ENCODE measurements at regions not wholly inside any gene's neighbourhood (a gene's known extent, or its start where the extent isn't known, plus 50 kb on each side); places are given as distances from the start of the nearest gene placed in this dataset.

GRCh38 chr2:236782938-236783337 lies 213.3 kb downstream of the ACKR3 start:
- no peak overlapping the region for H3K4me3 ChIP-seq
- 0% methylated on average over 5 of the region's 5 CpGs for WGBS (ENCODE audit: insufficient coverage, low coverage, missing lambda C conversion rate)
- in situ Hi-C loops (cut with MboI) (no loop called here), intact Hi-C loops (cut with micrococcal nuclease) (no loop called here)
- no peaks in the 10 kb centered on the region for H4K20me1 ChIP-seq (replicated peaks; ENCODE audit: control insufficient read depth, insufficient read depth, low read length)
- no peaks in the 10 kb centered on the region for H3K36me3 ChIP-seq (ENCODE audit: control insufficient read depth, insufficient read depth, low read length)
- no peak overlapping the region for H3K27ac ChIP-seq (ENCODE audit: extremely low read depth, low read depth, low read length)
- ATAC-seq (no peak), DNase-seq (ENCODE audit: extremely low read depth in 1 of 4, low spot score in 3 of 4) (no peak), FAIRE-seq (no peak)
- peaks cover 0 to 4% of the 10 kb centered on the region in 2 experiments; a peak in 2 of 5 replicates for H3K27me3 ChIP-seq (ENCODE audit: control insufficient read depth in 2 of 2, insufficient read depth in 2 of 2, low read length in 2 of 2)
- no peaks in the 10 kb centered on the region for H3K9me3 ChIP-seq (replicated peaks; ENCODE audit: control insufficient read depth, insufficient read depth, low read depth, low read length)
- no peaks in the 10 kb centered on the region for H3K79me2 ChIP-seq (ENCODE audit: control insufficient read depth, insufficient read depth, low read length)
- H3K9ac ChIP-seq (ENCODE audit: insufficient read depth in 1 of 2, low read depth in 2 of 2, low read length in 2 of 2), result no peak overlapping the region
- ChIA-PET POLR2A (no interaction called here), CTCF (ENCODE audit: low intra/inter-chr PET ratio) (no interaction called here)
- BruUV-seq (replicated peaks), result no TSS peak
- no peaks in the 10 kb centered on the region for H3K9me1 ChIP-seq (ENCODE audit: control insufficient read depth, insufficient read depth, low read length)
- H3K4me1 ChIP-seq (replicated peaks in 1 of 2; ENCODE audit: control insufficient read depth in 2 of 2, insufficient read depth in 2 of 2, low read length in 2 of 2), result no peaks in the 10 kb centered on the region
- no peak overlapping the region for H2AFZ ChIP-seq (ENCODE audit: low read depth, low read length)
- H3K4me2 ChIP-seq (ENCODE audit: insufficient read depth, low read length), result no peak overlapping the region
- no peak for TF ChIP-seq NFIC (IDR thresholded peaks at IDR 0.05)
- TF ChIP-seq ZNF354B (CRISPR knock-in tag; IDR thresholded peaks at IDR 0.05), result no peak
- TF ChIP-seq AFF4 (CRISPR knock-in tag; IDR thresholded peaks at IDR 0.05), result no peak
- TF ChIP-seq SP2 (IDR thresholded peaks at IDR 0.05; ENCODE audit: extremely low read depth, low read depth, low read length, poor library complexity, severe bottlenecking), result no peak
- TF ChIP-seq GABPB1 (CRISPR knock-in tag; IDR thresholded peaks at IDR 0.05), result no peak
- no peak for TF ChIP-seq TAL1 (IDR thresholded peaks at IDR 0.05)
- TF ChIP-seq ZNF277 (CRISPR knock-in tag; IDR thresholded peaks at IDR 0.05; ENCODE audit: borderline replicate concordance), result no peak
- no peak for TF ChIP-seq SNRNP70 (optimal IDR thresholded peaks at IDR 0.05; ENCODE audit: low read depth, low read length)
- TF ChIP-seq GATAD2A (IDR thresholded peaks at IDR 0.05), result no peak
- no peak for TF ChIP-seq BHLHE40 (IDR thresholded peaks at IDR 0.05; ENCODE audit: low read length)
- no peak for TF ChIP-seq RREB1 (CRISPR knock-in tag; IDR thresholded peaks at IDR 0.05)

Data from K562 (cell line).